NCI-H2227 (cell line): ENCODE measurements at regions not wholly inside any gene's neighbourhood (a gene's known extent, or its start where the extent isn't known, plus 50 kb on each side); places are given as distances from the start of the nearest gene placed in this dataset.
A peak's percentile ranks its signal among the peaks of the same experiment; 100 is the strongest.

Experiments used
- DNase-seq: peaks from one replicate; lab custom pipeline; 2025; ENCODE audit not compliant: unreplicated experiment; lab: John Stamatoyannopoulos, UW

DNA sequence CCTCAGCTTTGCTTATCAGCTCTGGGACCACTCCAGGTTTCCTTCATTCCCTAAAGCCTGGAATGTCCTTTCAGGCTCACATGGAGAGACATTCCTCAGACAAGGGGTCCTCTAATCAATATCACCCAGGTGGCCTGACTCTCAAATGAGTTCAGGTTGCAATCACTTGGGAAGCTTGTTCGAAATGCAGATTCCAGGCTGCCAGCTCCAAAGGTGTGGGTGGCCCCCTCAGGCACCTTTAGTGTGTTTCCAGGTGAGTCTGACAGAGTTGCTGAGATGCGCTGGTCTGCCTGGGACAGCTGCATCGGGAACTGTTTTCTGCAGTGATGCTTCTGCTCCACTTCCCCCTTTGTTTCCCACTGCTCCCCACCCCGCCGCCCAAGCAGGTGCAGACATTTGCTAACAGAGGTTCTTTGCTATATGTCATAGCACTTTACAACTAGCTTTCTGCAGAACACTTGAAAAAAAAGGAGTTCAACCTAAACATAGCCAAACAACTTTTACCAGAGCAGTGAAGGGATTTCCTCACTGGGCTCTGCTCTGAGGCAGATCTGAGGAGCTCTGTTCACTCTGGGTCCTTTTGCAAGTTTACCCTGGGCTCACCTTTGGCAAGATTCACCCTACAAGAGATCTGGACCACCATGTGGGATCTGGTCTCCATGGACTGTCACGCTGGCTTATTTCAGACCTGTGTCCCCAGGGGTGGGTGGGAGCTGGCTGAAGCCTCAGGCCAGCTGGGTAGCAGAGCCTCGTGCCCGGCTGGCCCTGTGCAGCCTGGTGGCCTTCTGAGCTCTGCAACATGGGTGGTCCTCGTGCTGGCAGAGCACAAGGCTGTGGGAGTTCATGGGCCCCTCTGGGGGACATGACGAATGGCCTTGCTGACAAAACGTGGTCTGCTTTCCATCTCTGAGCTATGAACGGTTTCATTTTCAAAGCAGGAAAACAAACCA is 539.6 kb downstream of the CCDC171 start:
- DNase-seq: no peak

DNA sequence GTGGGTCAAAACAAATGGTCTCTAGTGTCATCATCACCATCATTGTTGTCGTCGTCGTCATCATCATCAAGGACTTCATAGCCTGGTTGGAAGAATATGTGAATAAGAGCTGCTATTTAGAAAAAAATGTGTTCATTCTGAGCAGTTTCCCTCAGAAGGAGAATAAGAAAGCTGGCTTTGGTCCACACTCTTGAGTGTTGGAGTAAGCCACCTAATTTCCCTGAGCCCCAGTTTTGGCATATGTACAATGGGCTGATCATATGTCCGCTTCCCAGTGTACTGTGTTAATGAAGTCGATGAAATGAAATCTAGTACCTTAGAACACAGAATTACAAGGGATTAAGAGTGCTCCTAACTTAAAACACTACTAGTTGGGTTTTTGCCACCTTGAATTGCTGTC is 545.5 kb downstream of the CCDC171 start:
- no peak for DNase-seq

DNA sequence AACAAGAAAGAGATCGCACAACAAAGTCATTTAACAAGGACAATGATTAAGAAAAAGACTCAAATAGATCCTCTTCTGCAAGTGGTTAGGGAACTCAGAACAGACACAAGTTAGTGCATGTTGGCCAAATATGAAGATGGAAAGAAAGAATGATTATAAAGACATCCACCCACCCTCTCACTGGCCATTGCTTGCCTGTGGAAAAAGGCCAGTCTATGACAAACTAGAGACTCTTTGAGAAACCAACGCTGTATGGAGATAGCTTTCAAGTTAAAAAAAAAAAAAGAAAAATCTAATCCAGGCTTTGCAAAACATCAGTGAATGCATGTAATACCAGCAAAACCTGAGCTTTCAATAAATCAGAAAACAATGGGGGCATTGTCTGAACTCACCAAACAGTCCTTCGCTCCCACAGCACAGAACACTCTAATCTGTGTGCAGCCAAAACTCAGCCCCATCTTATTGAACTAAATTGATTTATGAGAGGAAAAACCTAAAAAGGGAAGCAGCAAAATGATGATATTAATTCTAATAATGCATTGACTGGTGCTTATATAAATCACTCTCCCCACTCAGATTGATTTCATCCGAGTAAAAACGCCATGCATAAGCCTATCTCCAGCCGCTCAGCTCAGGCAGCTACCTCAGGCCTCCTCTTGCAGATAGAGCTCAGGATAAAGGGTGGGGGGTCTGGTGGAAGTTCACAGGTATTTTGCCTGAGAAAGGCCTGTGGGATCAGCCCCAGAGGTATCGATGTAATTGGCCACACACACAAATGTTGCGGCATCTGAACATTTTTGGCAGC is 547.1 kb downstream of the CCDC171 start:
- DNase-seq: no peak

DNA sequence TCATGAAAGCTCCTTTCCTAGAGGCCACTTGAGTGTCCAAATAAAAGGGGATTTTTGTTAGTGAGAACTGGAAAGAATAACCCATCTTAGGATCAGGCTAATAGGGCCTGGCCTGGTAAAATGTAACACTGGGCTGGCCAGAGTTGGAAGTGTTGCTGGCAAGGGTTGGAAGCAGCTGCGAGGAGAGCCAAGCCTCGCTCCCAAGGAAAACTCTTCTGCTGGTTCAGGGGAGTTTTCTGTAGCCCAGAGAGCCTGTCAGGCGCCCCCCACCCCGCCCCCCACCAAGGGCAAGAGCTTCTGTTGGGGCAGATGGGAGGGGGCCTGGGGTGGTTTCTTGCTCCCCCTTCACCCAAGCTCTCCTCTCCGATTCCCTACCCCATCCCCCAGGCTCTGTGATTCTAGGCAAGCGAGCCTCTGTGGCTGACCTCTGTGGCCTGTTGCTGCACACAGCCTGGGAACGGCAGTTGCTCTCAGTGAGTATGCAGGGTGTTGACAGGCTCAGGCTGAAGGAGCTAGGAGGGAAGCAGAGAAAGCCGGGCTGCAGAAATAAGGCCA is 547.8 kb downstream of the CCDC171 start:
- DNase-seq: peak; percentile 14

DNA sequence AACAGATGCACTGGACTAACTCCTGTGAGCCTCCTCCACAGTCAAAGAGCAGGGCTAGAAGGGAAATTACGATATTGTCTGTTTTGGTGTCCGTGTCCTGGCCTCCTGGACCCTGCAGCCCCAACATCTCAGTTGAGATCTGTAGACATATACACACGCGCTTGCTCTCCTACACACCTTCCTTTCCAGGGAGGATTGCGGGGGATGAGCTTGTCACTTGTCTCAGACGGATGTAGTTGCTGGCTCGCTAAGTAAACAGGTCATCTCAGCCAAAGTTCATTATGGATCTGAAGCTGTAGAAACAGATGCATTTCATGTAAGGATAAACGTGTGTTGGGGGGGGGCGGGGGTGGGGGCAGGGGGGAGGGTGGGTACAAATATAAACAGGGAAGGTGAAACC is 549.3 kb downstream of the CCDC171 start:
- no peak for DNase-seq

DNA sequence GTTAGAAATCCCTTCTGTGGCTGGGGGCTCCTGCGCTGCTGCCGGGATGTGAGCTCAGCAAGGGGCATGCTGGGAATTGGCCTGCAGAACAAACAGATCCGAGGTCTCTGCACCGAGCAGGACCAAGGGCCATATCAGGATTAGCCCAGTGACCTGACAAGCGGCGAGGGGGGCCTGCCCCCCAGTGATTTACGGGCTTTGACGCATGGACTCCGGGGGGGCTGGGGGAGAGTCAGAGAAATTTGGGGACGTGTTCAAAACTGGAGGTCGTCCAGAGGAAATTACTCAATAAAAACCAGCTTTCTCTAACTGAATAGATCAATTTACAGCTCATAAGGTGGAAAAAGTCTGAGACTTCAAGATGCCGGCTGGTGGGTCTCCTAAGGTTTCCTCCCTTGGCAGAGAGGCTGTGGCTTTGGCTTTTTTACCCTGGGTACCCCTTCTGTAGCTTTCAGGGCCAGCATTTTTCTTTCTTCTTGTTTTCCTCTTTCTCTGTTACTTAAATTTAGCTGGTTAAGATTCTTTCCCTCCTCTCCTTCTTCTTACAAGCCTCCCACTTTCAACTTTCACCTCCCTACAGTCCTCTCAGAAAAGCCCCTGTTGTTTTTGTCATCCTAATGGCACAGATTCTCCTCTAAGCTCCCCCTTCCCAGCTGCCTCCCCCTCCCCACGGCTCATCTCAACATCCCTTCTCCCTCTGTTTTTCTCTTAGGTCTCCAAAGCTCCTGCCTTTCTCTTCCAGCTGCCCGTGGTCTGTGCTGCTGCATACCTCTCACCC is 551.0 kb downstream of the CCDC171 start:
- no peak for DNase-seq

- no peak for DNase-seq
Measured at GRCh38 chr9:16105168-16106020, 552.6 kb downstream of the CCDC171 start.

DNA sequence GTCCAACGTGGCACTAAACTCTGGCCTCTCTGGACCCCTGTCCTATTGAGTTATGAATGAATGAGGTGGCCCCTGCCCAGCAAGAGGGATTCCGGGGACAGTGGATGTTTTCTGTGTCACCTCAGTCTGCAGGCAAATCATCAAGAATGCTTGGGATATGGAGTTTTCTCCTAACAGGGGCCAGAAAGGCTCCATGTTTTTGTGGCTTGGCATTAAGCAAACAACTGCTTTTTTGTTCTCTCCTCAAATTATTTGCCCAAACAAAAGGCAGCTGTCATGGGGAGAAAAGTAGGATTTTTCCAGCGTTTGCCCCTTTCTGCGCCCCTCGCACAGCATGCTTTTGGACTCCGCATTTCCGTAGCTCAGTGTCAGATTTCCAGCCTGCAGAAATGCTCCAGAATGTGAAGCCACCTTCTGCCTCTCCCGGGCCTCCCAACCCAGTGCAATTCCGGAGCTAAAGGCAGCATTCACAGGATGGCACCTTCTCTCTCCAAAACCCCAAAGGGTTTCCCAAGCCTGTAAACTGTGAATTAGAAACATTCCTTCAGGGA is 553.3 kb downstream of the CCDC171 start:
- DNase-seq: peak; percentile 5

DNA sequence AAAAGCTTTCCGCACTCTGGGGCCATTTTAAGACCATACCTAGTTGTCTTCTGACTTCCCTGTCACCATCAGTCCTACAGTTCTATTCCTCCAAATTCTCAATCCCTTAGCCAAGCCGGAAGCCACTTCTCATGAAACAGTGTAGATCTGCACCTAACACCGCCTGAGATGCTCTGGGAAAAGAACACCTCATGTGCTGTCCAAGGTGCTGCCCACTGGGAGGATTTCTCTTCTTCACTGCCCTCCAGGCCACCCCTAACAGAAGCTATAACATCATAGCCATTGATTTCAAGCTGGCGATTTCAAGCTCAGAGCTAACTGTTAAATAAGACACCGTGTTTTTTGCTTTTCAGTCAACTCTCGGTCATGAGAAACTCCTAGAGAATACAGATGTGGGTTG is 559.3 kb downstream of the CCDC171 start:
- no peak for DNase-seq

GRCh38 chr9:16115994-16116393 is 563.2 kb downstream of the CCDC171 start:
- DNase-seq: no peak

DNA sequence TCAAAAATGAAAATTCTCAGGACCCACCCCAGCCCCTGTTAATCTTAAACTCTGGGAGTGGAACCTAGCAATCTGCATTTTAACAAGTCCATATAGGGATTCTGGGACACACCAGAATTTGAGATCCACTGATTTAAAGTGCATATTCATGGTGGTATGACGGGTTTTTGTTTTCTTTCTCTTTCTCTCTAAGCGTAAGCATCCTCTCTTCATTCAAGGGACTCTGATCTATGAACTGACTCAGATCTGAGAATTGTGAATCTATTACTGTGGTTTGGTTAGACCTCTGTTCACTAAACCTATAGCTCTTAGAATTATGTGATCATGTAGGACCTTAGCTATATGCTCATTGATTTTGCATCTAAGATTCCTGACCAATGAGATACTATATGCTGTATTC is 565.2 kb downstream of the CCDC171 start:
- DNase-seq: no peak

DNA sequence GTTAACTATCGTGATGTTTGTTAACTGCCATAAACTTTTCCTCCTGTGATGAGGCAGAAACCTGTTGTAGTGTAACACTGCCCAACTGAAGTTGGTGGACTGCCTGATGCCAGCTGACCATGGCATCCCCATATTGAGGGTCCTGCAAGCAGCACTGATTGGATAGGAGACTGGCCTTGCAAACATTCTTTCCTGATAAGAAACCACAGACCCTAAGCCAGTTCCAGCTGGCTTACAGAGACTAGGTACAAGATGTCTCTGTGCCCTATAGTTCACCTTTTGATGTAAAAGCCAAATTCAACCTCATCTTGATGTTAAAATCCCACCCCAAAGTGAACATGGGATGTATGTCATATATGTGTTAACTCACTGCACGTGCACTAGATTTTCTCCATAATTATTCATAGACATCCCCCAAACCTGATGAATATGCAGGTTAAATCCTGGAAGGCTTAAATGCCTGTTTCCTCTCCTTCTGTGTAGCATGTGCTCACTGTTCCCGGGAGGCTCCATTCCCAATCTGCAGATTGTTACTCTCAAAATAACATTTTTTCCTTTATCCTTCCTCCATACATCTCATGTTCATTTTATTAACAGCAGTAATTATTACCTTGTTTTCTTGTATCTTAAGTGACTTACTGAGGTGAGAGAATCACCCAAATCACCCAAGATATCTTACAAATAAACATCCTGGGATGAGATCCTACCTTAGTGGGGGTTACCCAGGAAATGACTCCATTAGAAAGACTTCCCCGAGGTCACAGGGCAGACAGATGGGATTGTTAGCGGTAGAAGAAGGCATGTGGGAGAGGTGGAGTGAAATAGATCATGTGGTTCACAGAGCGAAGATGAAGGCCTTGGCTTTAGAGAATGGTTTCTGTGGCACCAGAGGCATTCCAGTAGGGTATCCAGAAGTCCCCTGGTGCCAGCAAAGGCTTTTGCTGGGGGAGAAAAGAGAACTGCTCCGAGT is 566.7 kb downstream of the CCDC171 start:
- DNase-seq: no peak

- DNase-seq: no peak
Measured at GRCh38 chr9:16120231-16120641, 567.4 kb downstream of the CCDC171 start.

- no peak for DNase-seq
Measured at GRCh38 chr9:16120727-16121126, 567.9 kb downstream of the CCDC171 start.

- no peak for DNase-seq
Measured at GRCh38 chr9:16121168-16121567, 568.3 kb downstream of the CCDC171 start.

GRCh38 chr9:16121601-16122286 is 568.9 kb downstream of the CCDC171 start:
- no peak for DNase-seq

- DNase-seq: no peak
Measured at GRCh38 chr9:16125629-16126028, 572.8 kb downstream of the CCDC171 start.

- no peak for DNase-seq
Measured at GRCh38 chr9:16126042-16126441, 573.2 kb downstream of the CCDC171 start.
